WTC11 (cell line): ENCODE measurements at regions not wholly inside any gene's neighbourhood (a gene's known extent, or its start where the extent isn't known, plus 50 kb on each side); places are given as distances from the start of the nearest gene placed in this dataset.

Experiments
- ATF2 ChIP-seq: sonication (generic); formaldehyde crosslinking; IDR thresholded peaks from 2 replicates; pipeline ENCODE4 v1.8.1; 2022; ENCODE audit warnings: low read depth, missing genetic modification reagents, borderline replicate concordance
- CBFB ChIP-seq: sonication (generic); formaldehyde crosslinking; IDR thresholded peaks from 2 replicates; pipeline ENCODE4 v1.8.1; 2022; ENCODE audit warnings: mild to moderate bottlenecking, low read depth, missing genetic modification reagents
- CREB1 ChIP-seq: sonication (generic); formaldehyde crosslinking; IDR thresholded peaks from 2 replicates; pipeline ENCODE4 v1.8.0; 2023; ENCODE audit warnings: mild to moderate bottlenecking, missing genetic modification reagents
- CTCF ChIP-seq: fragments of 200-600 bp; IDR thresholded peaks from 2 replicates; pipeline ENCODE4 v1.8.0; 2022; ENCODE audit warnings: antibody characterized with exemption
- ETV6 ChIP-seq: sonication (generic); formaldehyde crosslinking; IDR thresholded peaks from 2 replicates; pipeline ENCODE4 v1.8.1; 2022; ENCODE audit warnings: mild to moderate bottlenecking, missing genetic modification reagents
- JUN ChIP-seq: sonication (generic); formaldehyde crosslinking; IDR thresholded peaks from 2 replicates; pipeline ENCODE4 v1.8.0; 2023; ENCODE audit warnings: mild to moderate bottlenecking, missing genetic modification reagents
- MAX ChIP-seq: sonication (generic); formaldehyde crosslinking; IDR thresholded peaks from 2 replicates; pipeline ENCODE4 v1.8.0; 2022; ENCODE audit warnings: mild to moderate bottlenecking, missing genetic modification reagents
- NFATC4 ChIP-seq: fragments of 250-450 bp; sonication (Bioruptor Pico); IDR thresholded peaks from 2 replicates; pipeline ENCODE4 v1.9.0; 2021; ENCODE audit warnings: mild to moderate bottlenecking
- ZNF138 ChIP-seq: sonication (generic); formaldehyde crosslinking; conservative IDR thresholded peaks from 2 replicates; pipeline ENCODE4 v1.8.1; 2022; ENCODE audit warnings: mild to moderate bottlenecking, moderate library complexity, missing genetic modification reagents
- ZNF416 ChIP-seq: fragments of 250-450 bp; sonication (Bioruptor Pico); IDR thresholded peaks from 2 replicates; pipeline ENCODE4 v1.9.0; 2021; ENCODE audit warnings: mild to moderate bottlenecking, inconsistent platforms
- TF ChIP-seq, protein P1 (sequence below): sonication (generic); formaldehyde crosslinking; conservative IDR thresholded peaks from 2 replicates; pipeline ENCODE4 v1.8.1; 2023; ENCODE audit warnings: mild to moderate bottlenecking, low read depth, missing genetic modification reagents, moderate library complexity

DNA sequence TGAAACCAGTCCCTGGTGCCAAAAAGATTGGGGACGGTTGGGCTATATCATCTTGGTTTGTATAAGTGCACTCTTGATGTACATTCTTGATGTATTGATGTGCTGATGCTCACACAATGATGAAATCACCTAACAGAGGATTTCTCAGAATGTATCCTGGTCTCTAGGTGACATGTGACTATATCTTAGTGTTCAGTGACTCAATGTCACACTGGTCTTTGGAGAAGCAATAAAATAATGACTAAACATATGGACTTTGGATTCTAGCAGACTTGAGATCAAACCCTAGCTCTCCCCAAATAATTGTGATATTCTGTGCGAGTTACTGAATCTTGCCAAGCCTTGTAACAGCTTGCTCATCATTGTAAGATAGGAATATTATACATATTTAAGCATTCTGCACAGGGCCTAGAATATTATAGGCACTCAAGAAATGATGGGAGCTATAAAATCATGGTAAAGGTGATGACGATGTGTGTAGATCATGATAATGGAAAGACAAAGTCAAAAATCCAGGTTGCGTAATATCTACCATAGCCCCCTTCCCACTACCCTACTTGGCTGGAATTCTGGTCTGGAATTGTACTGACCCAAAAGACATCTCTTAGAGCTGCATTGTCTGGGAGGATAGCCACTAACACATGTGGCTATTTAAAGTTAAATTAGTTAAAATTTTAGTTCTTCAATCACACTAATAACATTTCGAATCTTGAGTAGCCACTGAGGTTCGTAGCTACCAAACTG is 117.6 kb upstream of the PWP1 start:
- no peak for TF ChIP-seq JUN (CRISPR knock-in tag)
- TF ChIP-seq CTCF, result no peak
- no peak for TF ChIP-seq ZNF138 (CRISPR knock-in tag)
- TF ChIP-seq ATF2 (CRISPR knock-in tag), result no peak
- TF ChIP-seq MAX (CRISPR knock-in tag), result no peak
- TF ChIP-seq ZNF416 (CRISPR knock-in tag), result no peak
- TF ChIP-seq CBFB (CRISPR knock-in tag), result no peak
- TF ChIP-seq, protein P1, sequence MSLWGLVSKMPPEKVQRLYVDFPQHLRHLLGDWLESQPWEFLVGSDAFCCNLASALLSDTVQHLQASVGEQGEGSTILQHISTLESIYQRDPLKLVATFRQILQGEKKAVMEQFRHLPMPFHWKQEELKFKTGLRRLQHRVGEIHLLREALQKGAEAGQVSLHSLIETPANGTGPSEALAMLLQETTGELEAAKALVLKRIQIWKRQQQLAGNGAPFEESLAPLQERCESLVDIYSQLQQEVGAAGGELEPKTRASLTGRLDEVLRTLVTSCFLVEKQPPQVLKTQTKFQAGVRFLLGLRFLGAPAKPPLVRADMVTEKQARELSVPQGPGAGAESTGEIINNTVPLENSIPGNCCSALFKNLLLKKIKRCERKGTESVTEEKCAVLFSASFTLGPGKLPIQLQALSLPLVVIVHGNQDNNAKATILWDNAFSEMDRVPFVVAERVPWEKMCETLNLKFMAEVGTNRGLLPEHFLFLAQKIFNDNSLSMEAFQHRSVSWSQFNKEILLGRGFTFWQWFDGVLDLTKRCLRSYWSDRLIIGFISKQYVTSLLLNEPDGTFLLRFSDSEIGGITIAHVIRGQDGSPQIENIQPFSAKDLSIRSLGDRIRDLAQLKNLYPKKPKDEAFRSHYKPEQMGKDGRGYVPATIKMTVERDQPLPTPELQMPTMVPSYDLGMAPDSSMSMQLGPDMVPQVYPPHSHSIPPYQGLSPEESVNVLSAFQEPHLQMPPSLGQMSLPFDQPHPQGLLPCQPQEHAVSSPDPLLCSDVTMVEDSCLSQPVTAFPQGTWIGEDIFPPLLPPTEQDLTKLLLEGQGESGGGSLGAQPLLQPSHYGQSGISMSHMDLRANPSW (CRISPR knock-in tag), result no peak
- no peak for TF ChIP-seq NFATC4 (CRISPR knock-in tag)
- no peak for TF ChIP-seq CREB1
- TF ChIP-seq ETV6 (CRISPR knock-in tag), result no peak
